HUES6 (cell line): ENCODE measurements at regions not wholly inside any gene's neighbourhood (a gene's known extent, or its start where the extent isn't known, plus 50 kb on each side); places are given as distances from the start of the nearest gene placed in this dataset.

Experiments used
- H3K27ac ChIP-seq: 2 replicates; pipeline ENCODE4 v1.7.0; 2013; ENCODE audit warnings: low read depth, mild to moderate bottlenecking, low read length, inconsistent platforms
- H3K27me3 ChIP-seq: 2 replicates; pipeline ENCODE4 v1.6.1; 2013; ENCODE audit warnings: low read length; ENCODE audit not compliant: control insufficient read depth, insufficient read depth
- H3K36me3 ChIP-seq: 2 replicates; pipeline ENCODE4 v1.6.1; 2013; ENCODE audit warnings: low read length; ENCODE audit not compliant: control insufficient read depth, insufficient read depth
- H3K4me1 ChIP-seq: 2 replicates; pipeline ENCODE4 v1.6.1; 2013; ENCODE audit warnings: low read length; ENCODE audit not compliant: control insufficient read depth, insufficient read depth
- H3K4me3 ChIP-seq: 2 replicates; pipeline ENCODE4 v1.5.1; 2013; ENCODE audit warnings: low read depth, low read length
- H3K9ac ChIP-seq: one replicate; pipeline ENCODE4 v1.6.1; 2013; ENCODE audit warnings: mild to moderate bottlenecking, low read length
- H3K9me3 ChIP-seq: 2 replicates; pipeline ENCODE4 v1.6.1; 2013; ENCODE audit warnings: low read depth, low read length; ENCODE audit not compliant: control insufficient read depth, insufficient read depth

GRCh38 chr12:85633491-85633890 lies 202.7 kb downstream of the RASSF9 start:
- no peaks in the 10 kb centered on the region for H3K36me3 ChIP-seq
- no peaks in the 10 kb centered on the region for H3K9me3 ChIP-seq
- H3K27ac ChIP-seq: no peak overlapping the region
- H3K4me3 ChIP-seq: no peak overlapping the region
- no peaks in the 10 kb centered on the region for H3K4me1 ChIP-seq
- H3K9ac ChIP-seq: no peak overlapping the region
- H3K27me3 ChIP-seq: no peaks in the 10 kb centered on the region

- no peaks in the 10 kb centered on the region for H3K4me1 ChIP-seq
- no peaks in the 10 kb centered on the region for H3K36me3 ChIP-seq
- H3K27me3 ChIP-seq: no peaks in the 10 kb centered on the region
- no peak overlapping the region for H3K9ac ChIP-seq
- no peaks in the 10 kb centered on the region for H3K9me3 ChIP-seq
- H3K27ac ChIP-seq: no peak overlapping the region
- H3K4me3 ChIP-seq: no peak overlapping the region
Measured at GRCh38 chr12:85639834-85640233, 196.4 kb downstream of the RASSF9 start.

GRCh38 chr12:85641796-85642195 lies 194.4 kb downstream of the RASSF9 start:
- H3K4me3 ChIP-seq: no peak overlapping the region
- no peak overlapping the region for H3K27ac ChIP-seq
- no peaks in the 10 kb centered on the region for H3K9me3 ChIP-seq
- no peak overlapping the region for H3K9ac ChIP-seq
- no peaks in the 10 kb centered on the region for H3K4me1 ChIP-seq
- no peaks in the 10 kb centered on the region for H3K27me3 ChIP-seq
- no peaks in the 10 kb centered on the region for H3K36me3 ChIP-seq

GRCh38 chr12:85642288-85642687 lies 193.9 kb downstream of the RASSF9 start:
- H3K27ac ChIP-seq: no peak overlapping the region
- H3K36me3 ChIP-seq: no peaks in the 10 kb centered on the region
- no peaks in the 10 kb centered on the region for H3K27me3 ChIP-seq
- no peaks in the 10 kb centered on the region for H3K4me1 ChIP-seq
- H3K4me3 ChIP-seq: no peak overlapping the region
- no peak overlapping the region for H3K9ac ChIP-seq
- no peaks in the 10 kb centered on the region for H3K9me3 ChIP-seq

- H3K27ac ChIP-seq: no peak overlapping the region
- H3K4me3 ChIP-seq: no peak overlapping the region
- H3K4me1 ChIP-seq: no peaks in the 10 kb centered on the region
- no peaks in the 10 kb centered on the region for H3K27me3 ChIP-seq
- no peaks in the 10 kb centered on the region for H3K9me3 ChIP-seq
- H3K9ac ChIP-seq: no peak overlapping the region
- no peaks in the 10 kb centered on the region for H3K36me3 ChIP-seq
Measured at GRCh38 chr12:85642808-85643207, 193.4 kb downstream of the RASSF9 start.

- Histone ChIP-seq H3K9ac (no peak overlapping the region), H3K27ac (no peak overlapping the region), H3K36me3 (no peaks in the 10 kb centered on the region), H3K4me1 (peaks cover 6% of the 10 kb centered on the region; the same call in 1 of the 2 replicates), H3K9me3 (no peaks in the 10 kb centered on the region), H3K4me3 (no peak overlapping the region), H3K27me3 (no peaks in the 10 kb centered on the region)
Measured at GRCh38 chr12:85644508-85644907, 191.7 kb downstream of the RASSF9 start.

- no peaks in the 10 kb centered on the region for H3K27me3 ChIP-seq
- peaks cover 6% of the 10 kb centered on the region; the same call in 1 of the 2 replicates for H3K4me1 ChIP-seq
- H3K9ac ChIP-seq: no peak overlapping the region
- no peaks in the 10 kb centered on the region for H3K36me3 ChIP-seq
- no peak overlapping the region for H3K4me3 ChIP-seq
- no peak overlapping the region for H3K27ac ChIP-seq
- peaks cover 15% of the 10 kb centered on the region for H3K9me3 ChIP-seq
Measured at GRCh38 chr12:85653731-85654455, 182.3 kb downstream of the RASSF9 start.

GRCh38 chr12:85654456-85654840 lies 181.8 kb downstream of the RASSF9 start:
- H3K9ac ChIP-seq: no peak overlapping the region
- H3K9me3 ChIP-seq: peaks cover 20% of the 10 kb centered on the region
- H3K36me3 ChIP-seq: no peaks in the 10 kb centered on the region
- peaks cover 4% of the 10 kb centered on the region; the same call in 1 of the 2 replicates for H3K4me1 ChIP-seq
- no peaks in the 10 kb centered on the region for H3K27me3 ChIP-seq
- no peak overlapping the region for H3K4me3 ChIP-seq
- no peak overlapping the region for H3K27ac ChIP-seq

GRCh38 chr12:85656561-85656960 lies 179.6 kb downstream of the RASSF9 start:
- no peaks in the 10 kb centered on the region for H3K36me3 ChIP-seq
- H3K4me1 ChIP-seq: no peaks in the 10 kb centered on the region
- H3K4me3 ChIP-seq: no peak overlapping the region
- no peak overlapping the region for H3K27ac ChIP-seq
- peaks cover 28% of the 10 kb centered on the region for H3K9me3 ChIP-seq
- H3K9ac ChIP-seq: no peak overlapping the region
- H3K27me3 ChIP-seq: no peaks in the 10 kb centered on the region

- Histone ChIP-seq H3K4me3 (no peak overlapping the region), H3K36me3 (no peaks in the 10 kb centered on the region), H3K27ac (no peak overlapping the region), H3K9ac (no peak overlapping the region), H3K9me3 (peaks cover 26% of the 10 kb centered on the region), H3K4me1 (no peaks in the 10 kb centered on the region), H3K27me3 (no peaks in the 10 kb centered on the region)
Measured at GRCh38 chr12:85657251-85657650, 179.0 kb downstream of the RASSF9 start.

GRCh38 chr12:85657836-85658630 lies 178.2 kb downstream of the RASSF9 start:
- H3K27ac ChIP-seq: no peak overlapping the region
- H3K9me3 ChIP-seq: peaks cover 26% of the 10 kb centered on the region
- H3K4me1 ChIP-seq: no peaks in the 10 kb centered on the region
- H3K9ac ChIP-seq: no peak overlapping the region
- no peaks in the 10 kb centered on the region for H3K27me3 ChIP-seq
- H3K36me3 ChIP-seq: no peaks in the 10 kb centered on the region
- H3K4me3 ChIP-seq: no peak overlapping the region
